HL-60 (cell line): ENCODE measurements at regions not wholly inside any gene's neighbourhood (a gene's known extent, or its start where the extent isn't known, plus 50 kb on each side); places are given as distances from the start of the nearest gene placed in this dataset.

Source experiments
- DNase-seq, 2 experiments: peaks; one replicate each; pipeline ENCODE4 v3.0.0-alpha.2; 2010 to 2020; ENCODE audit warnings: low read depth in 1 of 2, low spot score in 1 of 2
- H3K27ac ChIP-seq: fragments of 250-450 bp; sonication (Bioruptor Pico); replicated peaks from 2 replicates; pipeline ENCODE4 v1.5.1; 2020; ENCODE audit warnings: mild to moderate bottlenecking, moderate library complexity
- H3K27me3 ChIP-seq: fragments of 250-450 bp; sonication (Bioruptor Pico); 2 replicates; pipeline ENCODE4 v1.5.1; 2021; ENCODE audit warnings: mild to moderate bottlenecking, moderate library complexity; ENCODE audit not compliant: insufficient read depth, poor library complexity, severe bottlenecking
- H3K4me3 ChIP-seq: replicated peaks from 2 replicates; pipeline ENCODE4 v1.5.1; 2011; ENCODE audit warnings: mild to moderate bottlenecking, control low read depth, low read length; ENCODE audit not compliant: insufficient read depth
- CTCF ChIP-seq: IDR thresholded peaks from one replicate; pipeline ENCODE4 v1.5.1; 2011; ENCODE audit warnings: low read length, control low read depth, inconsistent platforms; ENCODE audit not compliant: insufficient read depth
- GABPA ChIP-seq: IDR thresholded peaks from 2 replicates; pipeline ENCODE4 v1.6.1; 2012; ENCODE audit warnings: low read depth
- POLR2AphosphoS5 ChIP-seq: IDR thresholded peaks from 2 replicates; pipeline ENCODE4 v1.6.1; 2012; ENCODE audit warnings: low read depth
- REST ChIP-seq: IDR thresholded peaks from 2 replicates; pipeline ENCODE4 v1.6.1; 2012; ENCODE audit warnings: low read depth; ENCODE audit not compliant: insufficient replicate concordance
- SPI1 ChIP-seq: IDR thresholded peaks from 2 replicates; pipeline ENCODE4 v1.6.1; 2012; ENCODE audit warnings: low read depth, mild to moderate bottlenecking, borderline replicate concordance

GRCh38 chr3:139202959-139203349, 140.9 kb upstream of the MRPS22 start:
- DNase-seq: no peak
- no peak for TF ChIP-seq GABPA
- TF ChIP-seq CTCF: no peak
- TF ChIP-seq POLR2AphosphoS5: no peak
- TF ChIP-seq REST: no peak
- TF ChIP-seq SPI1: no peak
- Histone ChIP-seq H3K27ac (no peak overlapping the region), H3K4me3 (no peak overlapping the region), H3K27me3 (peaks cover under 1% of the 10 kb centered on the region)

GRCh38 chr3:139203752-139204151, 140.1 kb upstream of the MRPS22 start:
- no peak overlapping the region for H3K27ac ChIP-seq
- no peak overlapping the region for H3K4me3 ChIP-seq
- no peak for TF ChIP-seq CTCF
- TF ChIP-seq REST: no peak
- no peak for TF ChIP-seq POLR2AphosphoS5
- TF ChIP-seq GABPA: no peak
- no peak for TF ChIP-seq SPI1
- DNase-seq: no peak
- peaks cover 2% of the 10 kb centered on the region for H3K27me3 ChIP-seq

- no peak for TF ChIP-seq POLR2AphosphoS5
- TF ChIP-seq CTCF: no peak
- no peak for TF ChIP-seq REST
- TF ChIP-seq GABPA: no peak
- TF ChIP-seq SPI1: no peak
- Histone ChIP-seq H3K4me3 (no peak overlapping the region), H3K27ac (no peak overlapping the region), H3K27me3 (peaks cover 2% of the 10 kb centered on the region)
- DNase-seq: no peak
Observed at GRCh38 chr3:139204728-139205127, 139.1 kb upstream of the MRPS22 start.
